HG03066 (cell line): ENCODE measurements at regions not wholly inside any gene's neighbourhood (a gene's known extent, or its start where the extent isn't known, plus 50 kb on each side); places are given as distances from the start of the nearest gene placed in this dataset.

Experiments used
- ATAC-seq: cut with Tn5 transposase; IDR thresholded peaks from one replicate; pipeline ENCODE4 v1.9.1; 2021; ENCODE audit warnings: low read depth; ENCODE audit not compliant: unreplicated experiment

DNA sequence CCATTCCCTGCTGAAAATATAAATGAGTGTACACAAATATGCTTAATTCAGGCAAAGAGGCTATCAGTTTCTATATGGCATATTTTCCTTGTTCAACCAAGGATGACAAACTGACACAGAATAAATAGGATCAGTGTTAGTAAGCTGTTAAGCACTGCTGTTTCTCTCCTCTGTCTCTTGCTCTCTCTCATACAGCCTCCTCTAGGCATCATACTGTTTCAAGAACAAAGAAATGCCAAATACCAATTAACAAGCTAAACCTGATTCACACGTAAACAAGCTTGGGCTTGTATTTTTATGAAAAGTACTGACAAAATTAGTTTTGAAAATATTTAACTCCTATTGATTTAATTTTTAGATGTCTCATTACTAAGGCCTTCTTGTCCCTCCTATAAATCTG, 1027.2 kb upstream of the ACVR2A start:
- no peak for ATAC-seq

DNA sequence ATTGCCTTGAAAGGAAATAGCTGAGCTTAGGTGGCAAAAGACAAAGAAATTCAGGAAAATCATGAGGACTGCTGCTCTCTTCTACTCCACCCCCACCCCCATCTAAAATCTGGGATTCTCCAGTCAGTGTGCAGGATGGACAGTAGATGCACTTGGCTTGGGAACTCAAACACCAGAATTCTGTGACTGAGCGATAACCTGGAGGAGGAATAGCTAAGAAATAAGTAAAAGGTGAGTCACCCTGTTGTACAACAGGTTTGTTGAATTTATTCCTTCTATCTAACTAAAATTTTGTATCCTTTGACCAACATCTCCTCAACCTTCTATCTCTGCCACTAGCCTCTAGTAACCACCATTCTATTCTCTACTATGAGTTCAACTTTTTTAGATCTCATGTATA, 1029.9 kb upstream of the ACVR2A start:
- ATAC-seq = no peak

GRCh38 chr2:146807568-146808168, 1037.2 kb upstream of the ACVR2A start:
- no peak for ATAC-seq

GRCh38 chr2:146806364-146807005, 1038.3 kb upstream of the ACVR2A start:
- no peak for ATAC-seq

DNA sequence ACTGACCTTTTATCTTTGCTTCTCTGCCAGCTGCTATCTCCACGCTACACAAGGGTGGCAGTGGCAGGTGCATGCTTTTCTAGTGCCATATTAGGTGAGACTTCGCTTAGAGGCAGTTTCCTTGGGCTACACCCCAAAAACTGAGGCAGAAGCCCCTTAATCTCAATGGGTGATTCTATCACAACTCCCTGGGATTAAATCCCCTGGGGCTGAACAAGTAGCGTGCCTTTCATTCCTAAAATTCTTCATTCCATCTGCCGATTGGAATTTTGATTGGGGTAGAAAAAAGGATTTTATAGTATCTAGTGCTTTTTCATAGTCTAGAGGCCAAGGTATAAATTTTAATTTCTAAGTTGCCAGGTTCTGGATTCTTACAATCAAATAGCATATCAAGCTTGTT, 1040.5 kb upstream of the ACVR2A start:
- no peak for ATAC-seq

GRCh38 chr2:146801886-146802285, 1042.9 kb upstream of the ACVR2A start:
- no peak for ATAC-seq

DNA sequence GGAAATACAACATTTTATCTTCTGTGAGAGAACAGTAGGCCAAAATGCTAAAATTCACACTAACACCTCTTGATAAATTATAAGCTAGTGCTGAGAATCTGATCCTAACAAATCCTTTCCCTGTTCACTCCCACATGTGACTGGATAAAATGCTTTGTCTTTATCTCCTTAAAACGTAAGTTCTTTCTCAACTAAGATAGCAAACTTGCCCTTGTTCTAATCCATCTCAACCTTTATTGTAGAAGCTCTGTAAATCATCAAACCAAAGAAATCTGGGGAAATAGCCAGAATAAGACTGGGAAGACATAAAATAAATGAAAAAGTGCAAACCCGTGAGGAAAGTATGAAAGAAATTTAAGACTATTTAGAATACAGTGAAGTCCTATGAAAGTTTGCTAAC, 1058.4 kb upstream of the ACVR2A start:
- no peak for ATAC-seq

DNA sequence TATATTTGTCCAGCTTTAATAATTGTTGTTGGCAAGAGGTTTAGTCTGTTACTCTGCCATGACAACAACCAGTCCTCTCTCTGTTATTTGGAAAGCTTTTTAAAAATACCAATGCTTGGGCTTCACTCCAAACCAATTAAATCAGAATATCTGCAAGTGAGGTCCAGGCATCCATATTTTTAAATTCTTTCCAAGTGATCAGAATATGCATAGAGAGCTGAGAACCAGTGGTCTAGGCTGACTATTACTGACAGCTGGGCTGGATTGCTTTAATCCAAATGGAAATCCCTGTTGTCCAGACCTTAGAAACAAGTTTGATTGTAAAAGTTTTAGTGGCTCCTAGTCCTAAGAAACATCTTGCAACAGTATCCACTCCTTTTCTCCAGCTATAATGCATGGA, 1059.7 kb upstream of the ACVR2A start:
- ATAC-seq = no peak

DNA sequence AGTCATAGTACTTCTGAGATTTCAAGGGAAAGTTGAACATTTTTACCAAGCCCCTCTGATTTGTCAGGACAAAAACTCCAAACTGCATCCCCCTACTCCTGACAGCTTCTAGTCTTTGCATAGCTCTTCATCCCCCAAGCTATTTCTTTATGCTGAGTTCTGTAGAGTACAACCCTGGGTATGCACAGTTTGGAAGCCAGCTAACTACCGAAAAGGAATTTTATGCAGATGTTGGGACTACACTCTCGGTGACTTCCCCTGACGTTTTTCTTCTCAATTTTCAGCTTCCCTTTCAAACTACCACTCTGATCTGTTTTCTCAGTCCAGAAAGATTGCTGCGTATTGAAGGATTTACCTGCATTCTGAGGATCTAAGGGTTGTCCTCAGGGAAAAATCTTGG, 1060.2 kb upstream of the ACVR2A start:
- ATAC-seq = no peak

- no peak for ATAC-seq
Measured at GRCh38 chr2:146777181-146777580, 1067.6 kb upstream of the ACVR2A start.

DNA sequence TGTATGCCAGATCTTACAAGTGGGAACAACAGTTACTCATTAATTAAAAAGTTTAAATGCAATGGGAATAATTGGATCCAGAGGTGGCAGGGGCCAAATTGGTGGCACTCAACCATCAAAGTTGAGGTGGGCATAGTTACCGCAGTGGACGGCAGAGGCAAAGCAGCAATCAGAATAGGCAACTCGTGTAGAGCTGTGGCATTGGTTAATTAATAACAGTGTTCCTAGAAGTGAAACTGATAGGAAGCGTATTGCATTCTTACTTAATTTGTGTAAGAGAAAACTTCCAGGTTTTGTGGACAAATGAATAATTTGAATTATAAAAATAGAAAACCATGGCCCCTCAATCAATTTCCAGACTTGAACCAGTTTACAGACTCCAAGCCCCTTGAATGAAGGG, 1068.2 kb upstream of the ACVR2A start:
- ATAC-seq = no peak

- no peak for ATAC-seq
Measured at GRCh38 chr2:146771531-146771930, 1073.3 kb upstream of the ACVR2A start.

GRCh38 chr2:146764301-146764700, 1080.5 kb upstream of the ACVR2A start:
- no peak for ATAC-seq

GRCh38 chr2:146762786-146763185, 1082.0 kb upstream of the ACVR2A start:
- ATAC-seq = no peak

DNA sequence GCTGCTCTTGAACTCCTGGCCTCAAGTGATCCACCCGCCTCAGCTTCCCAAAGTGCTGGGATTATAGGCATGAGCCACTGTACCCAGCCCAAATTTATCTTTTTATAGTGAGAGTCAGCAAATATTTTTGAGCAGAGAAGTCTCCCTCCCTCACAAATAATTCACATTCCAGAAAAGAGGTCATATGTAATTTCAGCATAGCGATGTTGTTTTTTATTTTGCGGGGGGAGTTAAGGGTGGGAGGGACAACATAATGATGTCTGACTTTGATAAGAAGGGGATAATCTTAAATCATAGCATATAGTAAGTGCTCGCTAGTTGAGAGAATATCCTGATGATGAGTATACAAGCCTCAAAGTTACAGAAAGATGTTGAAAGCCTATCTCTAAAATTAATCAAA, 1090.2 kb upstream of the ACVR2A start:
- ATAC-seq = no peak

- no peak for ATAC-seq
Measured at GRCh38 chr2:146748046-146748445, 1096.8 kb upstream of the ACVR2A start.

- ATAC-seq = no peak
Measured at GRCh38 chr2:146741260-146741659, 1103.6 kb upstream of the ACVR2A start.

DNA sequence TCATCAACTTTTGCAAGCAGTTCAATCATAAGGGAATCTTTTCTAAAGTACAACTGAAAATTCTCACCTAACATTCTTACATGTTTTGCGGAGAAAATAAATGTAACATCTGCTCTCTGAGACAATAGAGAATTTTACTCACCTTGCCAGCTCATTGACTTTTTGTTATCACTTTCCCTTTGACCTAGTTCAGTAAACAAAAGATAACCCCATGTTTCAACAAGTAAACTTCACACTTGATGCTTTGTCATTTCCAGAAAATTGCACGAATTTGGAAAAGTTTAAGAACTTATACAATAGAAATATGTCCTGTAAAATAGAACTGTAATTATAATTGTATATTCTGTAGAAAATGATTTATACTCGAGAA, 1110.0 kb upstream of the ACVR2A start:
- no peak for ATAC-seq

DNA sequence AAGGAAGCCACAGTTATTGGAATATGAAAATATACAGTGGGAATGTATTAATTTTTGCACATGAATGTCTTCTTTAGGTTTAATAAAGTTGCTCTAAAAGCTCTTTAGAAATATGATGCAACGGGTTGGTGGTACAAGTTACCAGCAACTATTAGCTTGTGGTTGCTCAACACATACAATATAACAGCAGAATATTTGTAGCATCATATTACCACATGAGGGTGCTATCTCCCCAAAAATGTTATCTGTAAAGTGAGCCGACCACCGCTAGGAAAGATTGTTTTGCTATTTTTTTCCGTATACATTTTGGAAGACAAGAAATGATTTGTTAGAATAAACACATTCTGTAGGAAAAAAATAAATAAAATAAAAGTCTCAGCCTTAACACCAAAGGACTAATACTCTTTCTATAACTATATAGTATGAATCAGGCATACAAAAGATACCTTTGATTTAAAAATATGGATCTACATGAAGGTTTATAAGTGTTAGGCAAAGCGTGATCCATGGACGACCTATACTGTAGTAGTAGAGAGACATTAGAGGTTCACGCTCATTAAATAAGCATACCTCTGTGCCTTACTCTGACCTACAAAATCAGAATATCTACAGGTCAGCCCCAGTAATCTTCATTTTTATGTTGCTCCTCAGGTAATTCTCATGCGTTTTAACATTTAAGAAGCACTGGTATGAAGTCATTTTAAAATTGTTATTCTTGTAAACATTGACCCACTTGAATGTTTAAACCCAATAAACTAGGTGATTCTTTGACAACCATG, 1110.6 kb upstream of the ACVR2A start:
- ATAC-seq = no peak

- no peak for ATAC-seq
Measured at GRCh38 chr2:146730882-146731281, 1113.9 kb upstream of the ACVR2A start.

DNA sequence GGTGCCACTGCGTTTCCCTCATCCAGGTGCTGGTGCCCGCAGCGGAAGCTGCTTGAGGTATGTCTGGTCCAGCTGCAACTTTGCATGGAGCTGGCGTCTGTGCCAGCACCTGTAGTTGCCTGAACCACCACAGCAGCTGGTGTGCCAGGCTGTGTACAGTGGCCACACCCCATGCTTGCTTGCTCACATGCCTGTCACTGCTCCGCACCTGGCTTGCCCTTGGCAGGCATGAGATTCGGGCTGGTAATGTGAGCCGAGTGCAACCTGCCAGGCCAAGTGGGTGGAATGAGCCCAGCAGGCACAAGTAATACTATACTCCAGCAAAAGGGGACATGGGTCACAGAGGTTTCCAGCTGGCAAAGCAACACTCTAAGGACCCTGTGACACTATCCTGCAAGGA, 1123.3 kb upstream of the ACVR2A start:
- ATAC-seq = no peak

DNA sequence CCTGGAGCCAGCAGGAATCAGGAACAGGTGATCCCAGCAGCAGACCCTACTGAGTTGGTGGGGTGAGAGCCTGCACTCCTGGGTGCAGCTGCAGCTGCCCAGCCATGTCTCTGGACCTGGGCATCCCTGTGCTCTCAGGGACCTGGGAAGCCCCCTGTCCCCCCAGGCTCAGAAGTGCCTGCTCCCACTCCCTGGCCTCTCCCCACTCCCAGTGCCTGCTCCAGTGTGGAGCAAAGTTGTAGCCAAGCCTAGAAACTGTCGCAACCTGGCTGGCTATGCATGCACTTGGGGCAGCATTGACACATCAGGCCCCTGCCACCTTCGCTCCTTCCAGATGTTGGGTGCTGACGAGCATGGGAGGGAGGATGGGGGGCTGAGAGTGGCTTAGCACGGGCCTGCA, 1124.7 kb upstream of the ACVR2A start:
- no peak for ATAC-seq
